IPS-20b (cell line): ENCODE measurements at regions not wholly inside any gene's neighbourhood (a gene's known extent, or its start where the extent isn't known, plus 50 kb on each side); places are given as distances from the start of the nearest gene placed in this dataset.
"Not testable (repeated sequence)": the region's sequence is repeated elsewhere in the genome, so short reads cannot be mapped to it uniquely, and the experiment has no call there.

Source experiments
- H3K27ac ChIP-seq: one replicate; pipeline ENCODE4 v1.5.1; 2013; ENCODE audit warnings: low read length
- H3K27me3 ChIP-seq: 2 replicates; pipeline ENCODE4 v1.6.1; 2013; ENCODE audit warnings: mild to moderate bottlenecking, low read length, inconsistent platforms; ENCODE audit not compliant: insufficient read depth
- H3K36me3 ChIP-seq: 2 replicates; pipeline ENCODE4 v1.6.1; 2013; ENCODE audit warnings: low read depth, mild to moderate bottlenecking, inconsistent platforms, low read length, moderate library complexity; ENCODE audit not compliant: insufficient read depth
- H3K4me1 ChIP-seq: 2 replicates; pipeline ENCODE4 v1.6.1; 2013; ENCODE audit warnings: mild to moderate bottlenecking, control low read depth, inconsistent platforms, low read length, moderate library complexity; ENCODE audit not compliant: insufficient read depth
- H3K4me3 ChIP-seq: 2 replicates; pipeline ENCODE4 v1.5.1; 2013; ENCODE audit warnings: mild to moderate bottlenecking, low read length, inconsistent platforms
- H3K9ac ChIP-seq: 2 replicates; pipeline ENCODE4 v1.6.1; 2013; ENCODE audit warnings: low read depth, mild to moderate bottlenecking, inconsistent platforms, low read length, moderate library complexity
- H3K9me3 ChIP-seq: 2 replicates; pipeline ENCODE4 v1.6.1; 2013; ENCODE audit warnings: mild to moderate bottlenecking, low read depth, low read length, inconsistent platforms; ENCODE audit not compliant: insufficient read depth

DNA sequence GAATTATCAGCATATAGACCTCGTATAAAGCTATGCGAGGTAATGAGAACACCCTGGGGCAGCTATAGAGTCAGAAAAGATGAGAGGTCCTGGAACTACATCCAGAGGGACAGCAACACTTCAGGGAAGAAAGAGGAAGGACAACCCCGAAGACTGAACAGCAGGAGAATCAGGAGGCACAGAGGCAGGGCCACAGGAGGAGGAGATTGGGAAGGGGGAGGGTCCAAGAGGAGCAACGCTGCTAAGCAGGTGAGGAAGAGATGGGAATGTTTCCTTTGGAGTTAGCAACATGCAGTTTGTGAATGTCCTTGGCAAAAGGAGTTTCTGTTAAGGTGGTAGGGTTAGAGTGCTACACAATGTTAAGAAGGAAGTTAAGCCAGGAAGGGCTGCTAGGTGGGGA is 79.5 kb upstream of the OLIG3 start:
- Histone ChIP-seq H3K4me1 (no peaks in the 10 kb centered on the region), H3K9me3 (no peaks in the 10 kb centered on the region), H3K9ac (no peak overlapping the region)

DNA sequence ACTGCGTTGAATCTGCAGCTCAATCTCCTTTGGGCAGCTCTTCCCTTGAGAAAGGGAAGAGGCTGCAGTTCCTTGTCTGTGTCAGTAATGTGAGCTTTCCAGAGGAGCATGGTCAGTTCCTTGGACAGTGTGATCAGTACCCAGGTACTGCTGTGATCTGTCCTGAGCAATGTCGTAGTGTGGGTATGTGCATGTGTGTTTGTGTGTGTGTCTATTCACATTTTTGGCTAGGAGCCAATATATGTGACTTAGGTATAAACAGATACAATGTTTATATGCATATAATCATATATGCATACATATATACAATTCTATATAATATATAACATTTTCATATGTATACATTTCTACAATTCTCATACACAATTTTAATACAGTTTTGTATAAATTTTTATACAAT is 85.4 kb upstream of the OLIG3 start:
- Histone ChIP-seq H3K27me3 (no peaks in the 10 kb centered on the region), H3K9me3 (no peaks in the 10 kb centered on the region), H3K4me3 (no peak overlapping the region), H3K9ac (no peak overlapping the region), H3K27ac (no peak overlapping the region), H3K4me1 (0 out of 2 replicates have a peak, but pooled peaks cover 4% of the 10 kb centered on the region), H3K36me3 (no peaks in the 10 kb centered on the region)

More for the DNA sequence above, 79.5 kb upstream of the OLIG3 start:
- Histone ChIP-seq H3K4me3 (no peak overlapping the region), H3K36me3 (no peaks in the 10 kb centered on the region), H3K27ac (no peak overlapping the region), H3K27me3 (no peaks in the 10 kb centered on the region)

DNA sequence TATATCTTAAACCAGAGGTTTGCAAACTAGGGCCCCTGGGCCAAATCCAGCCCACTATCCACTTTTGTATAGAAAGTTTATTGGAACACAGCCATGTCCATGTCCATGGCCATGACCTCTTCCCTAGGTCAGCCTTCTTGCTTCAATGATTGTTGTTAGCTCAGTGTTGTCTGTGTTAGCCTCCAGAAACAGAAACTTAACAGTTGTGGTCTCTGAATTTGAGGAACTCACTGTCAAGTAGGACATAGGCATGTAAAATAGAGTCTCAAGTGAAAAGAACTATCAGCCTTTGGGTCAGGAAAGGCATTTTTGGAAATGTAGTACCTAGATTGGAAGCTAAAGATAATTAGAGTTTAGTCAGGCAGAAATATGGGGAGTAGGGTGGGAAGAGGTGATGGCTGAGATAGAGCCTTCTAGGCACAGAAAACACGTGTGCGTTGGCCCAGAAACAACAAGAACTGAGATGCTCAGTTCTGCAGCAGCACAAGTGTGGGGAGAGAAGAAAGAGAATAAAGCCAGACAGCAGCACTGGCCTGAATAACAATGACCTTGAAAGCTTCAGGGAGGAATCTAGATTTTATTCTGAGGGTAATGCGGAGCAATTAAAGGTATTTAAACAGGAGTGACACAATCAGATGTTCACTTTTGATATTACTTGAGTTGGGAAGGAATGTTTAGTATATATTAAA is 87.0 kb upstream of the OLIG3 start:
- no peaks in the 10 kb centered on the region for H3K9me3 ChIP-seq
- H3K27me3 ChIP-seq: no peaks in the 10 kb centered on the region
- H3K4me1 ChIP-seq: peaks cover 5% of the 10 kb centered on the region; the same call in 1 of the 2 replicates
- no peak overlapping the region for H3K4me3 ChIP-seq
- no peak overlapping the region for H3K27ac ChIP-seq
- no peaks in the 10 kb centered on the region for H3K36me3 ChIP-seq
- H3K9ac ChIP-seq: no peak overlapping the region

DNA sequence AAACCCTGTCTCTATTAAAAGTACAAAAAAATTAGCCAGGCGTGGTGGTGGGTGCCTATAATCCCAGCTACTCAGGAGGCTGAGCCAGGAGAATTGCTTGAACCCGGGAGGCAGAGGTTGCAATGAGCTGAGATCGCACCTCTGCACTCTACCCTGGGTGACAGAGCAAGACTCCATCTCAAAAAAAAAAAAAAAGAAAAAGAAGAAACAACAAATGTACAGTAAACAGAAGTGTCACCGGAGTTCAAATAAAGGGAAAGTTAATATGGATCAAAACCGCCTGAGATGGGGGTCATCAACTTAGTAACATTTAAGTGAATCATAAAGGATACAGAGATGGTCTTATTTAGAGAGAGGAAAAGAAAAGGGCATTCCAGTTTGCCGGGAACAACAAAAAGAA is 89.3 kb upstream of the OLIG3 start:
- not testable (repeated sequence) for H3K9ac ChIP-seq, H3K4me3 ChIP-seq, H3K27ac ChIP-seq, H3K9me3 ChIP-seq, H3K36me3 ChIP-seq, H3K27me3 ChIP-seq
- H3K4me1 ChIP-seq: peaks cover 11% of the 10 kb centered on the region; the same call in 1 of the 2 replicates

DNA sequence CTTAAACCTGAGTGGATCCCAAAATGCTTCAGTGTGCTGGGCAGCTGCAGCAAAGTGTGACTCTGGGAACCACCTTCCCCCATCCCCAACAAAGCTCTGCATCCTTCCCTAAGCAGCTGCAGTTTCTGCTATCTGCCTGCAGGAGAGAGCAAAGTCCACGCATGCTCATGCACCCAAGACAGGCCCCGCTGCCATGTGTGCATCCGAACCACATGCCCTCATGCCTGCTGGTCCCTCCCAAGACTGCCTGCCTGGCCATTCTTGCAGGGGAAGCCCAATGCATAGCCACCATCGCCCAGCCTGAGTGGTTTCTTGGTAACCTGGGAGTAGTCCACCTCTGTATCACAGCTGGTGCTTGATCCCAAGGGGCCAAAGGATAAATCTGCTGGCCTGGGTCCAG is 94.3 kb upstream of the OLIG3 start:
- no peaks in the 10 kb centered on the region for H3K9me3 ChIP-seq
- no peaks in the 10 kb centered on the region for H3K27me3 ChIP-seq
- H3K9ac ChIP-seq: no peak overlapping the region
- H3K4me3 ChIP-seq: no peak overlapping the region
- no peak overlapping the region for H3K27ac ChIP-seq
- peaks cover 7% of the 10 kb centered on the region; the same call in 1 of the 2 replicates for H3K4me1 ChIP-seq
- H3K36me3 ChIP-seq: no peaks in the 10 kb centered on the region

DNA sequence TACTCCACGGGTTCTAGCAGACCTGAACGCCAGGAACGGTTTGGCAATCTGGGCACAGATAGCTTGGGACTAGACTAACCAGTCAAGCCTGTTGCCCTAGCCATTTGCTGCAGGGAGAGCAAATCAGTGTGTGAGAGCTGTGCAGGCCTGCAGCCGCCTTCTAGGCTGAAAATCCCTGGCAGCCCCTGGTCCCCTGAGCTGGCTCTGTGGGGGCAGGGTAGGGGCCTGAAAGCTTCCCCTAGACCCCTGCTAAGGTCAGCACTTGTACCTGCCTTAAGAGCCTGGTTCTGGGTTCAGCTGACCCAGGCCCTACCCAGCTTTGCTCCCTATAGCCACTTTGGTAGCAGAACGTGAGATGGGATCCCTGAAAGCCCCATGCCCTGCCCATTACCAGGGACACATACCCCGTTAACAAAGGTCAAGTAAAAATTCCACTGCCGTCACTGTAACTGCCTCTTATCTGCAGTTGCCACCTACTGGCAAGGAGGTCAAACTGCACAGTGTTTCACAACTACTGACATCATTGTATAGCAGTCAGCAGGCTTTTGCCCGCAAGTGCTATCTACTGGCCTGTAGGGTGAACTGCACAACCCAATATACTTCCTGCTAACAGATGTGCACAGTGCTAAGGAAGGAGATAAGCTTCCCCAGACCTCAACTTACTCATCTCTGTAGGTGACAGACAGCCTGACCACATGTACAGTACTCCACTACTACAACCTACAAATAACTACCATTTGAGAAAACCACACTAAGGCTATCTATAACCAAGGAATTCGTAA is 95.1 kb upstream of the OLIG3 start:
- no peak overlapping the region for H3K4me3 ChIP-seq

DNA sequence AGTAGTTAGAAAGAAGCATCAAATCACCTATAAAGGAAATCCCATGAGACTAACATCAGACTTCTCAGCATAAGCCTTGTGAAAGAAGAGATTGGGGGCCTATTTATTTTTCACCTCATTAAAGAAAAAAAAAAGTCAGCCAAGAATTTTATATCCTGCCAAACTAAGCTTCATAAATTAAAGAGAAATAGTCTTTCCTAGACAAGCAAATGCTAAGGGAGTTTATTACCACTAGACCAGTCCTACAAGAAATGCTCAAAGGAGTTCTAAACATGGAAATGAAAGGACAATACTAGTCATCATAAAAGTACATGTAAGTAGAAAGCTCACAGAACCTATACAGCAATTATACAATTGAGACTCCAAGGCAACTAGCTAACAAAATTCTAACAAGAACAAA is 96.5 kb upstream of the OLIG3 start:
- H3K27ac ChIP-seq: no peak overlapping the region
- H3K4me3 ChIP-seq: no peak overlapping the region
- H3K9me3 ChIP-seq: no peaks in the 10 kb centered on the region
- peaks cover 7% of the 10 kb centered on the region; the same call in 1 of the 2 replicates for H3K4me1 ChIP-seq
- no peak overlapping the region for H3K9ac ChIP-seq
- H3K36me3 ChIP-seq: no peaks in the 10 kb centered on the region
- H3K27me3 ChIP-seq: no peaks in the 10 kb centered on the region

More for the DNA sequence above, 95.1 kb upstream of the OLIG3 start:
- H3K36me3 ChIP-seq: no peaks in the 10 kb centered on the region
- H3K4me1 ChIP-seq: peaks cover 7% of the 10 kb centered on the region; the same call in 1 of the 2 replicates
- H3K9me3 ChIP-seq: no peaks in the 10 kb centered on the region
- H3K9ac ChIP-seq: no peak overlapping the region
- peak overlapping the region; percentile 33 for H3K27ac ChIP-seq
- no peaks in the 10 kb centered on the region for H3K27me3 ChIP-seq

DNA sequence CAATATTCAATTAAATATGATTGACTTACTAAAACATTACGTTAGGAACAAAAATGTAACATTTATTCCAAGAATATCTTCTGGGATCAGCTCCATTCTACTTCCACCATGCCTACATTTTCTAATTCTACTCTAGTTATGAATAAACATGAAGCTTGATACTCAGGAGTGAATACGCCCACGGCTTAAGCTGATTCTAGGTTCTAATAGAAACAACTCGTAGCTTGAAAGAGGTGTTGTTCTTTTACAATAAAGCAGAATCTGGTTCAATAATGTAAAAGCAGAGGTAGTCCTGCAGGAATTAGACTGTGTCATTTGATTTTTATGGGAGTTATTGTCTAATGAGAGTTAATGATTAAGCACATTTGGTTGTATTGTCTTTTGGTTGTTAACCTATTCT is 107.3 kb upstream of the OLIG3 start:
- H3K9ac ChIP-seq: no peak overlapping the region

DNA sequence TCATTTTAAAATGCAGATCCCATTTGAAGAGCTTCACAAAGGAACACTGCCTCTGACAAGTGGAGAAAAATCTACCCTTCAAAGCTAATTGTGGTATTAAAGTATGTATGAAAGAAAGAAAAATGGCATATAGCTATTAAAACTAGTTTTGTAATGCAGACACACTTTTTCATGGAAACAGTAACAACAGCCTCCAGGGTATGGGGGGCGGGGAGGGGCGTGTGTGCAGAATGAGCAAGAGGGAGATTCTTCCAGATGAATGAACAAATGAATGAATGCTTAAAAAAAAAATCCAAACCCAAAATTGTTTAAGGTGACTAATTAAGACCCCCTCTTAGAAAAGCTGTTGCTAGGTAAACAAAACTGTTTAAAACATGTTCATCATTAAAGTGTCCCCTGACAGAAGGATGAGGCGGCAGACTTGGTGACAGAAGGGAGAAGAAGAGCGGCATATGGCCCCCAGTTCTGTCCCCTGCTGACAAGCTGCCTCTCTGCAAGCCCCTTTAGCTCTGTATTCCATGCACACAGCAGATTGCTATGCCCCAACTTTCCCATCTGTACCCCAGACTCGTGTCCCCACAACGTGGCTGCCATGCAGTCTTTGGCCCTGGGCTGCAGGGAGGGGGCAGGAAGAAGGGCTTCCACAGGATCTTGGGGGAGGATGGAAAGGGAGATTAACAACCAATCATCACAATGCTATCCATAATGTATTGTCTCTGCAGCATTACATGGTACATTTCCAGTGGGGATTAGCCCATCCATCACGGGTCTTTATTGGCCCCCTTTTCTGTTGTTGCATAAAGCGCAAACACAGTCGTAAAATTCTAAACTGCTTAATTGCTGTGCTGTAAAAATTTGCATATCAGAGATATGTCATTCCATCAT is 108.4 kb upstream of the OLIG3 start:
- H3K4me1 ChIP-seq: no peaks in the 10 kb centered on the region
- no peak overlapping the region for H3K4me3 ChIP-seq
- H3K27me3 ChIP-seq: no peaks in the 10 kb centered on the region
- no peaks in the 10 kb centered on the region for H3K9me3 ChIP-seq
- H3K9ac ChIP-seq: no peak overlapping the region
- H3K36me3 ChIP-seq: no peaks in the 10 kb centered on the region
- no peak overlapping the region for H3K27ac ChIP-seq

More for the DNA sequence above, 107.3 kb upstream of the OLIG3 start:
- Histone ChIP-seq H3K27me3 (no peaks in the 10 kb centered on the region), H3K36me3 (no peaks in the 10 kb centered on the region), H3K27ac (no peak overlapping the region), H3K4me3 (no peak overlapping the region), H3K9me3 (no peaks in the 10 kb centered on the region), H3K4me1 (no peaks in the 10 kb centered on the region)

DNA sequence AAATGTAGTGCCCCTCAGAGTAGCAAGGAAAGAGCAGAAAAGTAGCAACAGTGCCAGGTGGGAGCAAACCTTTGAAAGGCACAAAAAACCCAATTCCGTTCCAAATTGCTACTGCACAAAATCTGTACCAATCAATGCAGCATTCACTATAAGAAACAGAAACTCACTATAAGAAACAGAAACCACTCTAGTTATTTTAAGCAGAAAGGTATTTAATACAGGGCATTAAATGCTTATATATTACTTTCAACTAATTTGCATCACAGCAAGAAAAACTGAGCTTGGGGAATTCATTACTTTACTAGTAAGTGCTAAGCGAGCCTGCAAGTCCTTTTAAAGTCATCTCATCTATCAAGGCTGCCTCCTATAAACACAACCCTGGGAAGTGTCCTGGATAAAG is 116.5 kb upstream of the OLIG3 start:
- Histone ChIP-seq H3K9ac (no peak overlapping the region), H3K27ac (no peak overlapping the region), H3K4me1 (peaks cover 24% of the 10 kb centered on the region; the same call in 1 of the 2 replicates), H3K4me3 (no peak overlapping the region), H3K36me3 (no peaks in the 10 kb centered on the region), H3K9me3 (no peaks in the 10 kb centered on the region), H3K27me3 (no peaks in the 10 kb centered on the region)

DNA sequence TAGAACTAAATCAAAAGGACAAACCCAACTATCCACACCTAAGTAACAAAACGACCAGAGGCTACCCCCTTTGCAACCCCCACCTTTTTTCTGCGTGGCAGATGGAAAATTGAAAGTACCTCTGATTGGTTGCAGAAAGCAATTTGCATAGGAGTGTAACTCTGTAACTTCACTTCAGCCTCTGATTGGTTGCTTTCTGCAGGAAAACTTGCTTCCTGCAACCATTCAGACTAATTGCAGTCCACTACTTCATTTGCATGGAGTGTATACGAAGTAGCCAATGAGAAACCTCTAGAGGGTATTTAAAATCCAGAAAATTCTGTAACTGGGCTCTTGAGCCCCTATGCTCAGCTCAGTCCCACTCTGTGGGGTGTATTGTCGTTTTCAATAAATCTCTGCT is 129.1 kb upstream of the OLIG3 start:
- no peak overlapping the region for H3K4me3 ChIP-seq
- H3K9ac ChIP-seq: no peak overlapping the region

More for the DNA sequence above, 129.1 kb upstream of the OLIG3 start:
- Histone ChIP-seq H3K27me3 (no peaks in the 10 kb centered on the region), H3K27ac (no peak overlapping the region), H3K9me3 (no peaks in the 10 kb centered on the region), H3K36me3 (no peaks in the 10 kb centered on the region), H3K4me1 (no peaks in the 10 kb centered on the region)
